ENCODE measurements at regions not wholly inside any gene's neighbourhood (a gene's known extent, or its start where the extent isn't known, plus 50 kb on each side); places are given as distances from the start of the nearest gene placed in this dataset.

- ChIA-PET CTCF (no interaction called here), POLR2A (ENCODE audit: unreplicated experiment) (no interaction called here)
- intact Hi-C loops (cut with micrococcal nuclease), result no loop called here
- Histone ChIP-seq H3K4me2 (ENCODE audit: low read length) (no peak overlapping the region), H3K9me3 (ENCODE audit: low read length) (no peaks in the 10 kb centered on the region), H3F3A (ENCODE audit: low read length, unreplicated experiment) (no peaks in the 10 kb centered on the region), H3K36me3 (ENCODE audit: low read depth, low read length) (no peaks in the 10 kb centered on the region), H3K4me1 (ENCODE audit: insufficient read depth, low read length) (peaks cover 6% of the 10 kb centered on the region; the same call in 1 of the 2 replicates), H3K9ac (ENCODE audit: low read length) (no peak overlapping the region), H4K20me1 (ENCODE audit: low read length) (no peaks in the 10 kb centered on the region), H2AFZ (ENCODE audit: low read length) (no peak overlapping the region), H3K9me2 (replicated peaks; ENCODE audit: low read length) (no peaks in the 10 kb centered on the region), H3K27ac (ENCODE audit: low read length) (no peak overlapping the region), H3K79me2 (ENCODE audit: low read length) (no peaks in the 10 kb centered on the region), H3K27me3 (ENCODE audit: low read length) (no peaks in the 10 kb centered on the region), H3K4me3 (ENCODE audit: low read length) (no peak overlapping the region)
- no peak for TF ChIP-seq EZH2phosphoT487 (IDR thresholded peaks at IDR 0.05; ENCODE audit: borderline replicate concordance, low read length)
- TF ChIP-seq, protein P1, sequence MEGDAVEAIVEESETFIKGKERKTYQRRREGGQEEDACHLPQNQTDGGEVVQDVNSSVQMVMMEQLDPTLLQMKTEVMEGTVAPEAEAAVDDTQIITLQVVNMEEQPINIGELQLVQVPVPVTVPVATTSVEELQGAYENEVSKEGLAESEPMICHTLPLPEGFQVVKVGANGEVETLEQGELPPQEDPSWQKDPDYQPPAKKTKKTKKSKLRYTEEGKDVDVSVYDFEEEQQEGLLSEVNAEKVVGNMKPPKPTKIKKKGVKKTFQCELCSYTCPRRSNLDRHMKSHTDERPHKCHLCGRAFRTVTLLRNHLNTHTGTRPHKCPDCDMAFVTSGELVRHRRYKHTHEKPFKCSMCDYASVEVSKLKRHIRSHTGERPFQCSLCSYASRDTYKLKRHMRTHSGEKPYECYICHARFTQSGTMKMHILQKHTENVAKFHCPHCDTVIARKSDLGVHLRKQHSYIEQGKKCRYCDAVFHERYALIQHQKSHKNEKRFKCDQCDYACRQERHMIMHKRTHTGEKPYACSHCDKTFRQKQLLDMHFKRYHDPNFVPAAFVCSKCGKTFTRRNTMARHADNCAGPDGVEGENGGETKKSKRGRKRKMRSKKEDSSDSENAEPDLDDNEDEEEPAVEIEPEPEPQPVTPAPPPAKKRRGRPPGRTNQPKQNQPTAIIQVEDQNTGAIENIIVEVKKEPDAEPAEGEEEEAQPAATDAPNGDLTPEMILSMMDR (conservative IDR thresholded peaks at IDR 0.05; ENCODE audit: low read depth, low read length), result no peak
- TF ChIP-seq EZH2 (IDR thresholded peaks at IDR 0.05; ENCODE audit: low read length, unreplicated experiment), result no peak
- no TSS peak for BruUV-seq (replicated peaks)
- ATAC-seq (no peak), DNase-seq (no peak)
These were observed 196.3 kb upstream of the GATB start for GRCh38 chr4:151957153-151957552.

DNA sequence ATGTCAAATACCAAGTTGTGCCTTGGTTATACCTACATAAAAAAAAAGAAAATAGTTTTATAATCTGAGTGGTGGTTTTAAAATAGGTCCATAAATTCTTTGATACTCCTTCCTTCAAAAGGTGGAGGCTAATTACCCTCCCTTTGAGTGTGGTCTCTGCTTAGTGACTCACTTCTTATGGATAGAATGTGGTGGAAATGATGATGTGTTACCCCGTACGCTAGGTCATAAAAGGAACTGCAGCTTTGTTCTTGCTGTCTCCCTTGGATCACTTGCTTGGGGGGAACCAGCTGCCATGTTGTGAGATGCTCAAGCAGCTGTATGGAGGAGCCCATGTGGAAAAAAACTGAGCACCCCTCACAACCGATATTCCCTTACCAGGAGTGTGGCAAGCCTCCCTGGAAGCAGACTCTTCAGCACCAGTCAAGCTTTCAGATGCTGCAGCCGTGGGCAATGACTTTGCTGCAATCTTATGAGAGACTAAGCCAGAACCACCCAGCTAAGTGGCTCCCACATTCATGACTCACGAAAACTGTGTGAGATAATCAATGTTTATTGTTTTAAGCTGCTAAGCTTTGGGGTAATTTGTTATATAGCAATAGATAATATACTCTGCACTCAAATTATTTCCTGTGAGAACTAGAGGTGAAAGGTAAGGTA lies 195.0 kb upstream of the GATB start:
- peaks cover 6% of the 10 kb centered on the region; the same call in 1 of the 2 replicates for H3K4me1 ChIP-seq (ENCODE audit: insufficient read depth, low read length)
- no TSS peak for BruUV-seq (replicated peaks)
- no peak overlapping the region for H3K4me2 ChIP-seq (ENCODE audit: low read length)
- no peak overlapping the region for H3K9ac ChIP-seq (ENCODE audit: low read length)
- no peaks in the 10 kb centered on the region for H3K27me3 ChIP-seq (ENCODE audit: low read length)
- no peak overlapping the region for H2AFZ ChIP-seq (ENCODE audit: low read length)
- H3F3A ChIP-seq (ENCODE audit: low read length, unreplicated experiment), result no peaks in the 10 kb centered on the region
- ChIA-PET POLR2A (ENCODE audit: unreplicated experiment) (no interaction called here), CTCF (no interaction called here)
- intact Hi-C loops (cut with micrococcal nuclease), result no loop called here
- ATAC-seq, result no peak
- H3K9me3 ChIP-seq (ENCODE audit: low read length), result no peaks in the 10 kb centered on the region
- H3K9me2 ChIP-seq (replicated peaks; ENCODE audit: low read length), result no peaks in the 10 kb centered on the region
- TF ChIP-seq EZH2 (IDR thresholded peaks at IDR 0.05; ENCODE audit: low read length, unreplicated experiment), result no peak
- TF ChIP-seq, protein P1 (conservative IDR thresholded peaks at IDR 0.05; ENCODE audit: low read depth, low read length), result no peak
- no peak for TF ChIP-seq EZH2phosphoT487 (IDR thresholded peaks at IDR 0.05; ENCODE audit: borderline replicate concordance, low read length)
- no peaks in the 10 kb centered on the region for H3K79me2 ChIP-seq (ENCODE audit: low read length)
- H3K36me3 ChIP-seq (ENCODE audit: low read depth, low read length), result no peaks in the 10 kb centered on the region
- no peak overlapping the region for H3K27ac ChIP-seq (ENCODE audit: low read length)
- no peak overlapping the region for H3K4me3 ChIP-seq (ENCODE audit: low read length)
- DNase-seq, result no peak
- no peaks in the 10 kb centered on the region for H4K20me1 ChIP-seq (ENCODE audit: low read length)

- Histone ChIP-seq H3K79me2 (ENCODE audit: low read length) (no peaks in the 10 kb centered on the region), H4K20me1 (ENCODE audit: low read length) (no peaks in the 10 kb centered on the region), H3K9ac (ENCODE audit: low read length) (no peak overlapping the region), H3K9me2 (replicated peaks; ENCODE audit: low read length) (no peaks in the 10 kb centered on the region), H3K4me1 (ENCODE audit: insufficient read depth, low read length) (peaks cover 15% of the 10 kb centered on the region), H3K4me3 (ENCODE audit: low read length) (no peak overlapping the region), H3K27me3 (ENCODE audit: low read length) (no peaks in the 10 kb centered on the region), H3K4me2 (ENCODE audit: low read length) (no peak overlapping the region), H3K27ac (ENCODE audit: low read length) (no peak overlapping the region), H2AFZ (ENCODE audit: low read length) (no peak overlapping the region), H3K36me3 (ENCODE audit: low read depth, low read length) (no peaks in the 10 kb centered on the region), H3K9me3 (ENCODE audit: low read length) (no peaks in the 10 kb centered on the region), H3F3A (ENCODE audit: low read length, unreplicated experiment) (no peaks in the 10 kb centered on the region)
- ATAC-seq, result no peak
- POLR2A ChIA-PET (ENCODE audit: unreplicated experiment), result no interaction called here
- CTCF ChIA-PET, result no interaction called here
- no peak for DNase-seq
- no TSS peak for BruUV-seq (replicated peaks)
- TF ChIP-seq, protein P1 (conservative IDR thresholded peaks at IDR 0.05; ENCODE audit: low read depth, low read length), result no peak
- TF ChIP-seq EZH2 (IDR thresholded peaks at IDR 0.05; ENCODE audit: low read length, unreplicated experiment) (no peak), EZH2phosphoT487 (IDR thresholded peaks at IDR 0.05; ENCODE audit: borderline replicate concordance, low read length) (no peak)
- intact Hi-C loops (cut with micrococcal nuclease), result no loop called here
These were observed 193.1 kb upstream of the GATB start for GRCh38 chr4:151953795-151954372.

Measured in PC-3 (cell line).